ENCODE measurements at regions not wholly inside any gene's neighbourhood (a gene's known extent, or its start where the extent isn't known, plus 50 kb on each side); places are given as distances from the start of the nearest gene placed in this dataset.

- TF ChIP-seq ZNF398 (CRISPR knock-in tag; IDR thresholded peaks at IDR 0.05) (no peak), FOXO4 (CRISPR knock-in tag; IDR thresholded peaks at IDR 0.05) (no peak), CCNT2 (IDR thresholded peaks at IDR 0.05; ENCODE audit: borderline replicate concordance, extremely low read depth, insufficient read length, low read depth, low read length) (no peak), USF1 (CRISPR knock-in tag; IDR thresholded peaks at IDR 0.05) (no peak), PML (IDR thresholded peaks at IDR 0.05; ENCODE audit: low read length) (no peak), ZNF76 (CRISPR knock-in tag; IDR thresholded peaks at IDR 0.05; ENCODE audit: borderline replicate concordance) (no peak), TCF7 (IDR thresholded peaks at IDR 0.05; ENCODE audit: borderline replicate concordance) (no peak), CTCF (IDR thresholded peaks at IDR 0.05 in 2 of 3, conservative IDR thresholded peaks at IDR 0.05 in 1 of 3; ENCODE audit: insufficient read depth in 2 of 3, low read depth in 1 of 3, low read length in 3 of 3) (no peak), IFI16 (CRISPR knock-in tag; IDR thresholded peaks at IDR 0.05) (no peak), ZBTB33 (CRISPR knock-in tag; IDR thresholded peaks at IDR 0.05) (no peak), FOXP1 (CRISPR knock-in tag; IDR thresholded peaks at IDR 0.05) (no peak)
- no peak overlapping the region for H3K27ac ChIP-seq (ENCODE audit: extremely low read depth, low read depth, low read length)
- no peaks in the 10 kb centered on the region for H3K9me3 ChIP-seq (replicated peaks; ENCODE audit: control insufficient read depth, insufficient read depth, low read depth, low read length)
- intact Hi-C loops (cut with micrococcal nuclease) (no loop called here), in situ Hi-C loops (cut with MboI) (no loop called here)
- BruUV-seq (replicated peaks), result no TSS peak
- WGBS (ENCODE audit: insufficient coverage, low coverage, missing lambda C conversion rate), result 2% methylated on average over 3 of the region's 3 CpGs
- DNase-seq (ENCODE audit: extremely low read depth in 1 of 4, low spot score in 3 of 4) (no peak), ATAC-seq (no peak), FAIRE-seq (no peak)
- no peak overlapping the region for H3K4me2 ChIP-seq (ENCODE audit: insufficient read depth, low read length)
- H3K9ac ChIP-seq (ENCODE audit: insufficient read depth in 1 of 2, low read depth in 2 of 2, low read length in 2 of 2), result no peak overlapping the region
- H3K27me3 ChIP-seq (ENCODE audit: control insufficient read depth in 2 of 2, insufficient read depth in 2 of 2, low read length in 2 of 2), result no peaks in the 10 kb centered on the region
- H3K9me1 ChIP-seq (ENCODE audit: control insufficient read depth, insufficient read depth, low read length), result no peaks in the 10 kb centered on the region
- H3K36me3 ChIP-seq (ENCODE audit: control insufficient read depth, insufficient read depth, low read length), result no peaks in the 10 kb centered on the region
- H3K4me3 ChIP-seq, result no peak overlapping the region
- no peaks in the 10 kb centered on the region for H3K4me1 ChIP-seq (replicated peaks in 1 of 2; ENCODE audit: control insufficient read depth in 2 of 2, insufficient read depth in 2 of 2, low read length in 2 of 2)
- CTCF ChIA-PET (ENCODE audit: low intra/inter-chr PET ratio), result no interaction called here
- no peaks in the 10 kb centered on the region for H4K20me1 ChIP-seq (replicated peaks; ENCODE audit: control insufficient read depth, insufficient read depth, low read length)
- H2AFZ ChIP-seq (ENCODE audit: low read depth, low read length), result no peak overlapping the region
- no peaks in the 10 kb centered on the region for H3K79me2 ChIP-seq (ENCODE audit: control insufficient read depth, insufficient read depth, low read length)
- POLR2A ChIA-PET, result no interaction called here
Observed at GRCh38 chr3:25049304-25049703, 378.8 kb upstream of the RARB start.

All from K562 (cell line).